Esophagus squamous epithelium (tissue), 4 donors: ENCODE measurements at regions not wholly inside any gene's neighbourhood (a gene's known extent, or its start where the extent isn't known, plus 50 kb on each side); places are given as distances from the start of the nearest gene placed in this dataset.

Experiments
- CTCF ChIP-seq, 6 experiments: fragments of 450-650 bp in 4 of 6; fragments of 200-600 bp in 2 of 6; sonication (generic) in 2 of 6; IDR thresholded peaks; one replicate each; pipeline ENCODE4 v1.5.1; 2016 to 2019; ENCODE audit warnings: antibody characterized with exemption in 6 of 6, mild to moderate bottlenecking in 4 of 6, moderate library complexity in 4 of 6
- POLR2A ChIP-seq, 4 donors: fragments of 450-650 bp; IDR thresholded peaks; one replicate each; pipeline ENCODE4 v1.6.1; 2017; ENCODE audit warnings: antibody characterized with exemption in 4 of 4, mild to moderate bottlenecking in 4 of 4, moderate library complexity in 3 of 4

GRCh38 chr2:222782201-222782730, 78.6 kb upstream of the ACSL3 start:
- TF ChIP-seq POLR2A (IDR thresholded peaks at IDR 0.05) = no peak
- no peak for TF ChIP-seq CTCF (IDR thresholded peaks at IDR 0.05)
